ENCODE measurements at regions not wholly inside any gene's neighbourhood (a gene's known extent, or its start where the extent isn't known, plus 50 kb on each side); places are given as distances from the start of the nearest gene placed in this dataset.

GRCh38 chr6:159473475-159474263 is 219.4 kb downstream of the SOD2 start:
- TF ChIP-seq, protein P1, sequence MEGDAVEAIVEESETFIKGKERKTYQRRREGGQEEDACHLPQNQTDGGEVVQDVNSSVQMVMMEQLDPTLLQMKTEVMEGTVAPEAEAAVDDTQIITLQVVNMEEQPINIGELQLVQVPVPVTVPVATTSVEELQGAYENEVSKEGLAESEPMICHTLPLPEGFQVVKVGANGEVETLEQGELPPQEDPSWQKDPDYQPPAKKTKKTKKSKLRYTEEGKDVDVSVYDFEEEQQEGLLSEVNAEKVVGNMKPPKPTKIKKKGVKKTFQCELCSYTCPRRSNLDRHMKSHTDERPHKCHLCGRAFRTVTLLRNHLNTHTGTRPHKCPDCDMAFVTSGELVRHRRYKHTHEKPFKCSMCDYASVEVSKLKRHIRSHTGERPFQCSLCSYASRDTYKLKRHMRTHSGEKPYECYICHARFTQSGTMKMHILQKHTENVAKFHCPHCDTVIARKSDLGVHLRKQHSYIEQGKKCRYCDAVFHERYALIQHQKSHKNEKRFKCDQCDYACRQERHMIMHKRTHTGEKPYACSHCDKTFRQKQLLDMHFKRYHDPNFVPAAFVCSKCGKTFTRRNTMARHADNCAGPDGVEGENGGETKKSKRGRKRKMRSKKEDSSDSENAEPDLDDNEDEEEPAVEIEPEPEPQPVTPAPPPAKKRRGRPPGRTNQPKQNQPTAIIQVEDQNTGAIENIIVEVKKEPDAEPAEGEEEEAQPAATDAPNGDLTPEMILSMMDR (optimal IDR thresholded peaks at IDR 0.05 in 1 of 3, IDR thresholded peaks at IDR 0.05 in 1 of 3, conservative IDR thresholded peaks at IDR 0.05 in 1 of 3; ENCODE audit: extremely low read depth in 1 of 3, insufficient read depth in 2 of 3, low read length in 3 of 3) = no peak
- no peak for TF ChIP-seq EZH2 (IDR thresholded peaks at IDR 0.05; ENCODE audit: low read length)

Measured in keratinocyte (primary cell).